Suprapubic skin (tissue), 4 donors: ENCODE measurements at regions not wholly inside any gene's neighbourhood (a gene's known extent, or its start where the extent isn't known, plus 50 kb on each side); places are given as distances from the start of the nearest gene placed in this dataset.

ENCODE experiments used
- DNase-seq, 2 donors: peaks; one replicate each; pipeline ENCODE4 v3.0.0-alpha.2; 2019; ENCODE audit warnings: low spot score in 2 of 2
- H3K27ac ChIP-seq: fragments of 200-600 bp; sonication (generic); one replicate; pipeline ENCODE4 v1.5.1; 2019
- H3K27me3 ChIP-seq: fragments of 200-600 bp; sonication (generic); one replicate; pipeline ENCODE4 v1.5.1; 2019
- H3K36me3 ChIP-seq: fragments of 200-600 bp; sonication (generic); one replicate; pipeline ENCODE4 v1.5.1; 2019
- H3K4me1 ChIP-seq: fragments of 200-600 bp; sonication (generic); one replicate; pipeline ENCODE4 v1.5.1; 2019
- H3K4me3 ChIP-seq: fragments of 200-600 bp; sonication (generic); one replicate; pipeline ENCODE4 v1.5.1; 2019; ENCODE audit warnings: mild to moderate bottlenecking
- H3K9me3 ChIP-seq: fragments of 200-600 bp; sonication (generic); one replicate; pipeline ENCODE4 v1.5.1; 2019
- CTCF ChIP-seq, 2 donors: fragments of 200-600 bp in 1 of 2; fragments of 450-650 bp in 1 of 2; sonication (generic) in 1 of 2; IDR thresholded peaks; one replicate each; pipeline ENCODE4 v1.5.1; 2016 to 2019; ENCODE audit warnings: antibody characterized with exemption in 2 of 2, mild to moderate bottlenecking in 1 of 2, moderate library complexity in 1 of 2
- EP300 ChIP-seq: sonication (generic); formaldehyde crosslinking; IDR thresholded peaks from one replicate; pipeline ENCODE4 v1.6.1; 2017; ENCODE audit warnings: antibody characterized with exemption
- POLR2A ChIP-seq, 2 donors: fragments of 450-650 bp; IDR thresholded peaks; one replicate each; pipeline ENCODE4 v1.6.1; 2017; ENCODE audit warnings: antibody characterized with exemption in 2 of 2, mild to moderate bottlenecking in 2 of 2, moderate library complexity in 2 of 2
- POLR2AphosphoS5 ChIP-seq, 3 donors: sonication (generic); formaldehyde crosslinking; IDR thresholded peaks; one replicate each; pipeline ENCODE4 v1.6.1; 2017; ENCODE audit warnings: antibody characterized with exemption in 3 of 3
- WGBS: methylation state at CpG from one replicate; pipeline ENCODE4 v1.1.5; 2018; 5-methylcytosine and 5-hydroxymethylcytosine counted together

GRCh38 chr3:178895178-178895789, 176.3 kb downstream of the ZMAT3 start:
- Histone ChIP-seq H3K4me1 (no peaks in the 10 kb centered on the region), H3K27me3 (no peaks in the 10 kb centered on the region), H3K4me3 (no peak overlapping the region), H3K9me3 (peaks cover 5% of the 10 kb centered on the region), H3K36me3 (no peaks in the 10 kb centered on the region), H3K27ac (no peak overlapping the region)
- WGBS, result 80% methylated on average over 4 of the region's 4 CpGs
- no peak for DNase-seq
- TF ChIP-seq POLR2A (IDR thresholded peaks at IDR 0.05) (no peak), EP300 (no peak), POLR2AphosphoS5 (IDR thresholded peaks at IDR 0.05) (no peak), CTCF (IDR thresholded peaks at IDR 0.05) (no peak)
